GM12872 (cell line): ENCODE measurements at regions not wholly inside any gene's neighbourhood (a gene's known extent, or its start where the extent isn't known, plus 50 kb on each side); places are given as distances from the start of the nearest gene placed in this dataset.

Source experiments
- CTCF ChIP-seq: IDR thresholded peaks from 3 replicates; pipeline ENCODE4 v1.5.1; 2011; ENCODE audit warnings: low read depth, mild to moderate bottlenecking, low read length, moderate library complexity; ENCODE audit not compliant: insufficient read depth

GRCh38 chr13:22642088-22642487 lies 538.7 kb upstream of the SGCG start:
- no peak for TF ChIP-seq CTCF

- TF ChIP-seq CTCF: no peak
These were observed 535.8 kb upstream of the SGCG start for GRCh38 chr13:22644941-22645340.

- no peak for TF ChIP-seq CTCF
These were observed 533.5 kb upstream of the SGCG start for GRCh38 chr13:22647156-22647850.

GRCh38 chr13:22648320-22648801 lies 532.4 kb upstream of the SGCG start:
- TF ChIP-seq CTCF: no peak

- no peak for TF ChIP-seq CTCF
These were observed 528.0 kb upstream of the SGCG start for GRCh38 chr13:22652796-22653195.

GRCh38 chr13:22653866-22654265 lies 526.9 kb upstream of the SGCG start:
- TF ChIP-seq CTCF: no peak

- TF ChIP-seq CTCF: no peak
These were observed 525.5 kb upstream of the SGCG start for GRCh38 chr13:22655106-22655852.
